HEK293T (cell line): ENCODE measurements at regions not wholly inside any gene's neighbourhood (a gene's known extent, or its start where the extent isn't known, plus 50 kb on each side); places are given as distances from the start of the nearest gene placed in this dataset.

Experiments used
- CTCF ChIA-PET: fragments of 350-600 bp; formaldehyde crosslinking; extraction: SDS; loops from one replicate; lab custom pipeline; 2021; ENCODE audit warnings: antibody characterized with exemption, inconsistent platforms; lab: Yijun Ruan, JAX
- POLR2A ChIA-PET: fragments of 350-600 bp; formaldehyde crosslinking; extraction: SDS; loops from one replicate; lab custom pipeline; 2020; ENCODE audit warnings: antibody characterized with exemption, inconsistent platforms; lab: Yijun Ruan, JAX
- DNase-seq: peaks from one replicate; pipeline ENCODE4 v3.0.0; 2012; ENCODE audit warnings: mixed read lengths; ENCODE audit errors: extremely low spot score
- ARNT ChIP-seq: fragments of 450-650 bp; IDR thresholded peaks from 2 replicates; pipeline ENCODE4 v1.6.1; 2017; ENCODE audit warnings: mild to moderate bottlenecking
- BHLHE40 ChIP-seq: fragments of 450-650 bp; IDR thresholded peaks from 2 replicates; pipeline ENCODE4 v1.6.1; 2016; ENCODE audit warnings: mild to moderate bottlenecking, moderate library complexity, borderline replicate concordance
- CTBP1 ChIP-seq: fragments of 450-650 bp; IDR thresholded peaks from 2 replicates; pipeline ENCODE4 v1.6.1; 2016; ENCODE audit warnings: borderline replicate concordance
- ELF4 ChIP-seq: fragments of 450-650 bp; IDR thresholded peaks from 2 replicates; pipeline ENCODE4 v1.6.1; 2017; ENCODE audit warnings: antibody characterized with exemption
- FOXA1 ChIP-seq: fragments of 450-650 bp; IDR thresholded peaks from 2 replicates; pipeline ENCODE4 v1.6.1; 2016; ENCODE audit warnings: mild to moderate bottlenecking
- FOXK2 ChIP-seq: fragments of 450-650 bp; IDR thresholded peaks from 2 replicates; pipeline ENCODE4 v1.6.1; 2016; ENCODE audit warnings: mild to moderate bottlenecking
- FOXM1 ChIP-seq: fragments of 450-650 bp; IDR thresholded peaks from 2 replicates; pipeline ENCODE4 v1.6.1; 2017; ENCODE audit warnings: mild to moderate bottlenecking, borderline replicate concordance
- HDGF ChIP-seq: fragments of 450-650 bp; IDR thresholded peaks from 2 replicates; pipeline ENCODE4 v1.6.1; 2017; ENCODE audit warnings: antibody characterized with exemption, borderline replicate concordance
- L3MBTL2 ChIP-seq: fragments of 450-650 bp; conservative IDR thresholded peaks from 2 replicates; pipeline ENCODE4 v1.6.1; 2016; ENCODE audit warnings: mild to moderate bottlenecking
- LEF1 ChIP-seq: fragments of 450-650 bp; IDR thresholded peaks from 2 replicates; pipeline ENCODE4 v1.6.1; 2017; ENCODE audit warnings: mild to moderate bottlenecking, borderline replicate concordance
- NFRKB ChIP-seq: fragments of 450-650 bp; IDR thresholded peaks from 2 replicates; pipeline ENCODE4 v1.6.1; 2016; ENCODE audit warnings: mild to moderate bottlenecking, moderate library complexity
- SP1 ChIP-seq: fragments of 450-650 bp; IDR thresholded peaks from 2 replicates; pipeline ENCODE4 v1.6.1; 2017
- SUZ12 ChIP-seq: fragments of 450-650 bp; IDR thresholded peaks from 2 replicates; pipeline ENCODE4 v1.6.1; 2016; ENCODE audit warnings: mild to moderate bottlenecking
- TARDBP ChIP-seq: fragments of 450-650 bp; IDR thresholded peaks from 2 replicates; pipeline ENCODE4 v1.6.1; 2016
- ZNF384 ChIP-seq: fragments of 450-650 bp; IDR thresholded peaks from 2 replicates; pipeline ENCODE4 v1.6.1; 2016
- TF ChIP-seq, protein P1 (sequence below): fragments of 450-650 bp; IDR thresholded peaks from 2 replicates; pipeline ENCODE4 v1.6.1; 2016

DNA sequence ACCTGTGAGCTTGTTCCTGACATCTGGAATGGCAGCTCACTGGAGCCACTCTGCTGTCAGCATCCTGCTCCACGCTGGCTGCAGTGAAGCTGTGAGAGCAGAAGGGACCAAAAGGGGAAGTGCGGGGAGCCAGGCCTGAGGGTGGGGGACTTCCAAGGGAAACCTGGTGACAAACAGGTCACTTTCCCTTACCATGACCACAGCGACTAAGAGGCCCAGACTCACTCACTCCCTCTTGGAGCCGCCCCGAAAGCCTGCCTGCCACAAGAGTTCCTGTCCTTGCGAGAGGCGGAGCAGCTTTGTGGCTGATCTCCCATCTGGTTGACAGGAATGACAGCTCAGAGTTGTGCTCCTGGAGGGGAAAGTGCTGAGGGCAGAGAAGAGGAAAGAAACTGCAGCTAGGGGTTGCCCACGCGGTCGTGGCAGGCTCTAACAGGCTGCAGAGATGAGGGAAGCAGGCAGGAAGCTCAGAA lies 183.8 kb upstream of the NTM start:
- TF ChIP-seq SP1: no peak
- no peak for DNase-seq
- POLR2A ChIA-PET: no interaction called here
- CTCF ChIA-PET: no interaction called here

DNA sequence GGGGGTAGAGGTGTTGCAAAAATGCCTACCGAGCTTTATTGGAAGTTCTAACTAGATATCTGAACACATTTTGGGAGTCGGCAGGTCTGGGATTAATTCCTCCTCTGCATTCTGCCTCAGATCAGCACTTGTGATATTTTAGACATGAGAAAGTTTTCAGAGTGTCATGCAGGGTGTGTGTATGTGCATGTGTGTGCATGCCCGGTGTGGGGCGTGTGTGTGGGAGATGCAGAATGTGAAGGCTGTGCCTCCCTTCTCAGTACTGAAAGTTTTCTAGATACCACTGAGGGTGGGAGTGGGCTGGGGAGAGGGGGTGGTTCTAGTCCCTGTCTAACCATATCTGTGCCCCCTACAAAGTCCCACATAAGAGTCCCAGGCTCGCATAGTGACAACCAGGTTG lies 180.0 kb upstream of the NTM start:
- ChIA-PET CTCF (no interaction called here), POLR2A (no interaction called here)
- TF ChIP-seq BHLHE40 (no peak), TARDBP (no peak), ELF4 (no peak), L3MBTL2 (no peak), HDGF (no peak), ARNT (no peak), FOXA1 (no peak), CTBP1 (no peak), FOXM1 (no peak), SP1 (no peak), NFRKB (no peak), ZNF384 (no peak), FOXK2 (no peak), LEF1 (no peak), SUZ12 (no peak)
- TF ChIP-seq, protein P1, sequence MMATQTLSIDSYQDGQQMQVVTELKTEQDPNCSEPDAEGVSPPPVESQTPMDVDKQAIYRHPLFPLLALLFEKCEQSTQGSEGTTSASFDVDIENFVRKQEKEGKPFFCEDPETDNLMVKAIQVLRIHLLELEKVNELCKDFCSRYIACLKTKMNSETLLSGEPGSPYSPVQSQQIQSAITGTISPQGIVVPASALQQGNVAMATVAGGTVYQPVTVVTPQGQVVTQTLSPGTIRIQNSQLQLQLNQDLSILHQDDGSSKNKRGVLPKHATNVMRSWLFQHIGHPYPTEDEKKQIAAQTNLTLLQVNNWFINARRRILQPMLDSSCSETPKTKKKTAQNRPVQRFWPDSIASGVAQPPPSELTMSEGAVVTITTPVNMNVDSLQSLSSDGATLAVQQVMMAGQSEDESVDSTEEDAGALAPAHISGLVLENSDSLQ: no peak
- no peak for DNase-seq

DNA sequence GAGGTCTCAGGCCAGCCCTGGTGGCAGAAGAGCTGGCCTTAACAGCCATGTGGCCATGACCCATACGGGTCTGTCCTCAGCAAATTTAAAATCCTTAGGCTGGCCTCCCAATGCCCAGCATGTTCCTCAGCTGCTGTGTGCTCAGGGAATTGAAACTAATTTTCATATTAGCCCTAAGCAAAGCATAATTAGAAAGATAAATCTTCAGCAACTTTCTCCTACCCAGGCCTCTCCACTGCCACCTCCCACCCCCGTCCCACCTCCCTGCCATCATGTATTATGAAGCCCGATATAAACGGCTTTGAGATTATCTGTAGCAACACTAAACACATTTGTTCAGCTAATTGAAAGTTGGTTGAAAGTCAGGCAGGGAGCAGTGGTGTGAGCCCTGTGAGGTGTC lies 178.8 kb upstream of the NTM start:
- CTCF ChIA-PET: no interaction called here
- POLR2A ChIA-PET: no interaction called here

DNA sequence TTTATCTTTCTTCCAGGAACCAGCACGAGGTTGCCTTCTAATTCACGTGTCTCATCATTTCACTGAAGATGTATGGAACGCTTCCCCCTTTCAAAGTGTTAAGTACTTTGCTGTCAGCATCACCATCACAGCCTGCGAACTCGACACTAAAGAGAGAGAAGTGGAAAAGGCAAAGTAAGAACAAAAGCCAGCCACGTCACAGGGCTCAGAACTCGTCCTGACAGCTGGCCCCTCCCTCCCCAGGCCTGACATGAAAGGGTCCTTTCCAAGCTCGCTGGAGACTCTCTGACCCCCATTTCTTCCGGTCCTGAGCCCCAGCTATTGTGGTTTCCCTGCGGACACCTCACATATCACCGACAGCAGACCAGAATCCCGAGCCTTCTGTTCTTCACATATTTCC lies 177.8 kb upstream of the NTM start:
- ChIA-PET CTCF (no interaction called here), POLR2A (no interaction called here)
- TF ChIP-seq HDGF: no peak
- TF ChIP-seq NFRKB: no peak
- TF ChIP-seq SP1: no peak
- TF ChIP-seq, protein P1: no peak
- no peak for TF ChIP-seq FOXM1
- TF ChIP-seq FOXK2: no peak
- no peak for TF ChIP-seq FOXA1
- no peak for TF ChIP-seq BHLHE40
- TF ChIP-seq ARNT: no peak
- TF ChIP-seq L3MBTL2: no peak
- TF ChIP-seq TARDBP: no peak
- no peak for TF ChIP-seq CTBP1
- no peak for TF ChIP-seq ELF4
- no peak for TF ChIP-seq LEF1
- DNase-seq: no peak

More for the DNA sequence above, 178.8 kb upstream of the NTM start:
- no peak for TF ChIP-seq LEF1
- TF ChIP-seq TARDBP: no peak
- TF ChIP-seq SUZ12: no peak
- no peak for TF ChIP-seq HDGF
- TF ChIP-seq FOXM1: no peak
- no peak for DNase-seq

DNA sequence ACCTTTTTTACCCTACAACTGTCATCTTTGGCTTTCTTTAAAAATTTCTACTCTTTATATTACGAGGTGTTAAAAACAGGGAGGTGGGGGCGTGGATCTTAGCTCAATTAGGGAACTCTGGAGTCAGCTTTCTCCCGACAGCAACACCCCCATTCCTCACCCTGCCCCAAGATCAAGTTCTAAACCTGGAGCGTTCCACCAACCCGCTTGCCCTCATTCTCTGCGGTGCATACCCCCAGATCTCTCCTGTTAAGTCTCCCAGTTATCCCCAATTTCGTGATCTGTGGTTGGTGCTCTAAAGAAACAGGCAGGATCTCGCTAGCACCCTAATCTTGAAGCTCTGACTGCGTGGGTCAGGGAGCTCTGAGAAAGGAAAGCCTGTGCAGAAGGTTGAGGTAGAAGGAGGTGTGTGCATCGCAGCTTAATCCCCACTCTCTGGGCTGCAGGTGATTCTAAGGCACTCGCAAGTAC lies 177.3 kb upstream of the NTM start:
- TF ChIP-seq FOXA1 (no peak), TARDBP (no peak), ARNT (no peak), SUZ12 (no peak), HDGF (no peak), CTBP1 (no peak), FOXK2 (no peak), BHLHE40 (no peak), SP1 (no peak), FOXM1 (no peak), ELF4 (no peak), NFRKB (no peak), LEF1 (no peak), L3MBTL2 (no peak), ZNF384 (no peak)
- TF ChIP-seq, protein P1: no peak
- ChIA-PET CTCF (no interaction called here), POLR2A (no interaction called here)

DNA sequence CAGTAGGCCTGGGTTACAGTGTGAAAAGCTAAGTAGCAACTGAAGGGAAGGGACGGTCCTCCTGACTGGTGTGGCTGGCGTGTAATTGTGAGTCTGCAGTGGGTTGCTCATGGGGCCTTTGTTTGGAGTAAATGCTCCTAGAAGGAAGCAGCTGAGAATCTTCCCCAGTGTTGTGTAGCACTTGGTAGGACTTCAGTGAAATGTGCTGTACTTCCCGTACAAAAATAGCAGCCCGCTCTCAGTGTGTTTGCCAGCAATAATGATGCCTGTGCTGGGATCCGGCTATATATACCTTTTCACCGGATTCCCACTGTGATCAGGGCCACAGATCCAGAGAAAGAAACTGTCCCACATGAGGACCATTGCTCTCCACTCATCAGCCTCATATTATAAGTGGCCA lies 175.7 kb upstream of the NTM start:
- ChIA-PET POLR2A (no interaction called here), CTCF (no interaction called here)
- TF ChIP-seq ZNF384 (no peak), TARDBP (no peak), FOXK2 (no peak), FOXA1 (no peak), L3MBTL2 (no peak), HDGF (no peak)
- no peak for DNase-seq

More for the DNA sequence above, 177.3 kb upstream of the NTM start:
- no peak for DNase-seq
